ENCODE measurements at regions not wholly inside any gene's neighbourhood (a gene's known extent, or its start where the extent isn't known, plus 50 kb on each side); places are given as distances from the start of the nearest gene placed in this dataset.

DNA sequence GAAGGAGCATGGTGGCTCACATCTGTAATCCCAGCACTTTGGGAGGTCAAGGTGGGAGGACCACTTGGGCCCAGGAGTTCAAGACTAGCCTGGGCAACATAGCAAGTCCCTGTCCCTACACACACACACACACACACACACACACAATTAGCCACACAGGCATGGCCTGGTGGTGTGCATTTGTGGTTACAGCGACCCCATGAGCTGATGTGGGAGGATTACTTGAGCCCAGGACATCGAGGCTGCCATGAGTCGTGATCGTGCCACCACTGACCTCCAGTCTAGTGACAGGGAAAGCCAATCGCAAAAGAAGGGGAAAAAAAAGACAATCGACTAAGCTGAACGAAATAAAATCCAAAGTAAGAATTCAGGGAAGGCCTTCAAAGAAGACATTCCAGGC, 67.9 kb downstream of the TBX3 start:
- Histone ChIP-seq H3K56ac (ENCODE audit: low read length) (no peak overlapping the region), H3K4me2 (ENCODE audit: low read length) (no peak overlapping the region), H3K79me2 (ENCODE audit: control insufficient read depth, insufficient read depth, low read length) (no peaks in the 10 kb centered on the region), H3K27me3 (ENCODE audit: insufficient read depth, low read length, poor library complexity) (no peaks in the 10 kb centered on the region), H3K4me1 (ENCODE audit: control insufficient read depth, low read depth, low read length) (no peaks in the 10 kb centered on the region), H3K36me3 (ENCODE audit: control insufficient read depth, insufficient read depth, low read length) (no peaks in the 10 kb centered on the region), H3K18ac (ENCODE audit: low read length) (no peak overlapping the region), H3K79me1 (ENCODE audit: low read length) (no peaks in the 10 kb centered on the region), H4K5ac (ENCODE audit: low read length) (no peak overlapping the region), H3K27ac (ENCODE audit: low read depth, low read length) (no peak overlapping the region), H2BK120ac (ENCODE audit: low read depth, low read length) (no peak overlapping the region), H2AK5ac (ENCODE audit: low read length) (no peak overlapping the region), H3K9ac (ENCODE audit: low read length) (no peak overlapping the region), H3K4ac (ENCODE audit: low read depth, low read length) (no peak overlapping the region), H3K23ac (ENCODE audit: low read length) (no peak overlapping the region), H4K8ac (ENCODE audit: low read depth, low read length) (no peak overlapping the region), H3K4me3 (ENCODE audit: low read length) (no peak overlapping the region), H2BK5ac (ENCODE audit: low read length) (no peak overlapping the region), H2BK15ac (replicated peaks; ENCODE audit: low read depth) (no peak overlapping the region)
- no peak for DNase-seq
- WGBS (ENCODE audit: extremely low coverage, insufficient coverage, low lambda C conversion rate): no CpG with 5 or more reads among the region's 7 CpGs

DNA sequence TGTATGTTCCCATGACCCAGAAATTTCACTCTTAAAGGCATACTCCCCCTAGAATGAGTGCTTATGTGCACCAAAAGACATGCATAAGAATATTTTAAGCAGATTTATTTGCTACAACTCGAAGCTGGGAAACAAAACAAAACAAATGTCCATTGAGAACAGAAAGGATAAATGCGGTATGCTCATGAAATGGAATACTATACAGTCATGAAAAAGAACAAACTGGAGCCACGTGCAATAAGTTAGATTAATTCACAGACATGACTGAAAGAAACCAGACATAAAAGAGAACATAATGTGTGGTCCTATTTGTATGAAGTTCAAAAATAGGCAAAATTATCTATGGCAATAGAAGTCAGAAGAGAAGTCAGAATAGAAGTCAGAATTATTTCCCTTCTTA, 69.9 kb downstream of the TBX3 start:
- Histone ChIP-seq H3K36me3 (ENCODE audit: control insufficient read depth, insufficient read depth, low read length) (no peaks in the 10 kb centered on the region), H4K8ac (ENCODE audit: low read depth, low read length) (no peak overlapping the region), H3K4me1 (ENCODE audit: control insufficient read depth, low read depth, low read length) (no peaks in the 10 kb centered on the region), H2BK15ac (replicated peaks; ENCODE audit: low read depth) (no peak overlapping the region), H3K27me3 (ENCODE audit: insufficient read depth, low read length, poor library complexity) (no peaks in the 10 kb centered on the region), H2BK5ac (ENCODE audit: low read length) (no peak overlapping the region), H3K4ac (ENCODE audit: low read depth, low read length) (no peak overlapping the region), H3K4me2 (ENCODE audit: low read length) (no peak overlapping the region), H3K9ac (ENCODE audit: low read length) (no peak overlapping the region), H2BK120ac (ENCODE audit: low read depth, low read length) (no peak overlapping the region), H3K23ac (ENCODE audit: low read length) (no peak overlapping the region), H3K79me2 (ENCODE audit: control insufficient read depth, insufficient read depth, low read length) (no peaks in the 10 kb centered on the region), H3K79me1 (ENCODE audit: low read length) (no peaks in the 10 kb centered on the region), H3K18ac (ENCODE audit: low read length) (no peak overlapping the region), H4K5ac (ENCODE audit: low read length) (no peak overlapping the region), H3K4me3 (ENCODE audit: low read length) (no peak overlapping the region), H3K56ac (ENCODE audit: low read length) (no peak overlapping the region), H3K27ac (ENCODE audit: low read depth, low read length) (no peak overlapping the region), H2AK5ac (ENCODE audit: low read length) (no peak overlapping the region)
- no CpG with 5 or more reads among the region's 3 CpGs for whole genome bisulfite sequencing (ENCODE audit: extremely low coverage, insufficient coverage, low lambda C conversion rate)
- DNase-seq: no peak

- Histone ChIP-seq H3K36me3 (ENCODE audit: control insufficient read depth, insufficient read depth, low read length) (no peaks in the 10 kb centered on the region), H3K9ac (ENCODE audit: low read length) (no peak overlapping the region), H2AK5ac (ENCODE audit: low read length) (no peak overlapping the region), H3K27me3 (ENCODE audit: insufficient read depth, low read length, poor library complexity) (no peaks in the 10 kb centered on the region), H3K4me2 (ENCODE audit: low read length) (no peak overlapping the region), H3K18ac (ENCODE audit: low read length) (no peak overlapping the region), H4K5ac (ENCODE audit: low read length) (no peak overlapping the region), H3K79me1 (ENCODE audit: low read length) (no peaks in the 10 kb centered on the region), H3K27ac (ENCODE audit: low read depth, low read length) (no peak overlapping the region), H3K4ac (ENCODE audit: low read depth, low read length) (no peak overlapping the region), H4K8ac (ENCODE audit: low read depth, low read length) (no peak overlapping the region), H3K79me2 (ENCODE audit: control insufficient read depth, insufficient read depth, low read length) (no peaks in the 10 kb centered on the region), H2BK5ac (ENCODE audit: low read length) (no peak overlapping the region), H3K56ac (ENCODE audit: low read length) (no peak overlapping the region), H2BK15ac (replicated peaks; ENCODE audit: low read depth) (no peak overlapping the region), H3K23ac (ENCODE audit: low read length) (no peak overlapping the region), H3K4me1 (ENCODE audit: control insufficient read depth, low read depth, low read length) (no peaks in the 10 kb centered on the region), H2BK120ac (ENCODE audit: low read depth, low read length) (no peak overlapping the region), H3K4me3 (ENCODE audit: low read length) (no peak overlapping the region)
- no CpG with 5 or more reads among the region's 6 CpGs for WGBS (ENCODE audit: extremely low coverage, insufficient coverage, low lambda C conversion rate)
- DNase-seq: no peak
Observed at GRCh38 chr12:114612062-114612461, 71.9 kb downstream of the TBX3 start.

- WGBS (ENCODE audit: extremely low coverage, insufficient coverage, low lambda C conversion rate): no CpG with 5 or more reads among the region's 8 CpGs
- no peak overlapping the region for H3K27ac ChIP-seq (ENCODE audit: low read depth, low read length)
- DNase-seq: no peak
- no peaks in the 10 kb centered on the region for H3K36me3 ChIP-seq (ENCODE audit: control insufficient read depth, insufficient read depth, low read length)
- no peak overlapping the region for H3K9ac ChIP-seq (ENCODE audit: low read length)
- H4K5ac ChIP-seq (ENCODE audit: low read length): no peak overlapping the region
- no peaks in the 10 kb centered on the region for H3K4me1 ChIP-seq (ENCODE audit: control insufficient read depth, low read depth, low read length)
- no peaks in the 10 kb centered on the region for H3K79me1 ChIP-seq (ENCODE audit: low read length)
- H3K27me3 ChIP-seq (ENCODE audit: insufficient read depth, low read length, poor library complexity): no peaks in the 10 kb centered on the region
- no peak overlapping the region for H3K4me2 ChIP-seq (ENCODE audit: low read length)
- H3K56ac ChIP-seq (ENCODE audit: low read length): no peak overlapping the region
- H2BK15ac ChIP-seq (replicated peaks; ENCODE audit: low read depth): no peak overlapping the region
- no peak overlapping the region for H3K4ac ChIP-seq (ENCODE audit: low read depth, low read length)
- no peak overlapping the region for H3K4me3 ChIP-seq (ENCODE audit: low read length)
- H2BK5ac ChIP-seq (ENCODE audit: low read length): no peak overlapping the region
- no peak overlapping the region for H4K8ac ChIP-seq (ENCODE audit: low read depth, low read length)
- no peaks in the 10 kb centered on the region for H3K79me2 ChIP-seq (ENCODE audit: control insufficient read depth, insufficient read depth, low read length)
- no peak overlapping the region for H2AK5ac ChIP-seq (ENCODE audit: low read length)
- no peak overlapping the region for H3K18ac ChIP-seq (ENCODE audit: low read length)
- H2BK120ac ChIP-seq (ENCODE audit: low read depth, low read length): no peak overlapping the region
- H3K23ac ChIP-seq (ENCODE audit: low read length): no peak overlapping the region
Observed at GRCh38 chr12:114611145-114612018, 72.6 kb downstream of the TBX3 start.

- Histone ChIP-seq H3K36me3 (ENCODE audit: control insufficient read depth, insufficient read depth, low read length) (no peaks in the 10 kb centered on the region), H3K23ac (ENCODE audit: low read length) (no peak overlapping the region), H3K4me3 (ENCODE audit: low read length) (no peak overlapping the region), H3K4me1 (ENCODE audit: control insufficient read depth, low read depth, low read length) (no peaks in the 10 kb centered on the region), H3K18ac (ENCODE audit: low read length) (no peak overlapping the region), H3K56ac (ENCODE audit: low read length) (no peak overlapping the region), H2BK15ac (replicated peaks; ENCODE audit: low read depth) (no peak overlapping the region), H2AK5ac (ENCODE audit: low read length) (no peak overlapping the region), H2BK120ac (ENCODE audit: low read depth, low read length) (no peak overlapping the region), H3K79me2 (ENCODE audit: control insufficient read depth, insufficient read depth, low read length) (no peaks in the 10 kb centered on the region), H4K8ac (ENCODE audit: low read depth, low read length) (no peak overlapping the region), H3K27ac (ENCODE audit: low read depth, low read length) (no peak overlapping the region), H3K9ac (ENCODE audit: low read length) (no peak overlapping the region), H2BK5ac (ENCODE audit: low read length) (no peak overlapping the region), H3K4me2 (ENCODE audit: low read length) (no peak overlapping the region), H3K79me1 (ENCODE audit: low read length) (no peaks in the 10 kb centered on the region), H3K4ac (ENCODE audit: low read depth, low read length) (no peak overlapping the region), H3K27me3 (ENCODE audit: insufficient read depth, low read length, poor library complexity) (no peaks in the 10 kb centered on the region), H4K5ac (ENCODE audit: low read length) (no peak overlapping the region)
- no peak for DNase-seq
- WGBS (ENCODE audit: extremely low coverage, insufficient coverage, low lambda C conversion rate): no CpG with 5 or more reads among the region's 3 CpGs
Observed at GRCh38 chr12:114608509-114608908, 75.5 kb downstream of the TBX3 start.

DNA sequence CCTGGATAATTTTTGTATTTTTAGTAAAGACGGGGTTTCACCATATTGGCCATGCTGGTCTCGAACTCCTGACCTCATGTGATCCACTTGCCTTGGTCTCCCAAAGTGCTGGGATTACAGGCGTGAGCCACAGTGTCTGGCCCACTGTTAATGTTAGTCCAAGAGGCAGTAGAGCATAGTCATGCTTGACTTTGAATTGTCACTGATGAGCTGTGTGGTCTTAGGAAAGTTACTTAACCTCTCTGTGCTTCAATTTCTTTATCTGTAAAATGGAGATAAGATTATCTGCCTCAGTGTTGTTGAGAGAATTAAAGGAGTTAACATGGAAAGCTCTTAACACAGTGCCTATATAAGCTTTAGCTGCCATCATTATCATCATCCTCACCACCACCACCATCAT, 78.1 kb downstream of the TBX3 start:
- H3K27ac ChIP-seq (ENCODE audit: low read depth, low read length): no peak overlapping the region
- H2BK120ac ChIP-seq (ENCODE audit: low read depth, low read length): no peak overlapping the region
- no peak overlapping the region for H3K4me3 ChIP-seq (ENCODE audit: low read length)
- H4K5ac ChIP-seq (ENCODE audit: low read length): no peak overlapping the region
- H3K36me3 ChIP-seq (ENCODE audit: control insufficient read depth, insufficient read depth, low read length): no peaks in the 10 kb centered on the region
- no peaks in the 10 kb centered on the region for H3K79me1 ChIP-seq (ENCODE audit: low read length)
- H3K79me2 ChIP-seq (ENCODE audit: control insufficient read depth, insufficient read depth, low read length): no peaks in the 10 kb centered on the region
- H2BK5ac ChIP-seq (ENCODE audit: low read length): no peak overlapping the region
- no peaks in the 10 kb centered on the region for H3K4me1 ChIP-seq (ENCODE audit: control insufficient read depth, low read depth, low read length)
- H3K56ac ChIP-seq (ENCODE audit: low read length): no peak overlapping the region
- H2BK15ac ChIP-seq (replicated peaks; ENCODE audit: low read depth): no peak overlapping the region
- DNase-seq: no peak
- no peak overlapping the region for H2AK5ac ChIP-seq (ENCODE audit: low read length)
- H3K9ac ChIP-seq (ENCODE audit: low read length): no peak overlapping the region
- no peaks in the 10 kb centered on the region for H3K27me3 ChIP-seq (ENCODE audit: insufficient read depth, low read length, poor library complexity)
- no peak overlapping the region for H3K4me2 ChIP-seq (ENCODE audit: low read length)
- H3K23ac ChIP-seq (ENCODE audit: low read length): no peak overlapping the region
- H3K4ac ChIP-seq (ENCODE audit: low read depth, low read length): no peak overlapping the region
- H4K8ac ChIP-seq (ENCODE audit: low read depth, low read length): no peak overlapping the region
- H3K18ac ChIP-seq (ENCODE audit: low read length): no peak overlapping the region
- no CpG with 5 or more reads among the region's 3 CpGs for WGBS (ENCODE audit: extremely low coverage, insufficient coverage, low lambda C conversion rate)

All from mesendoderm (in vitro differentiated cells).